PC-3 (cell line): ENCODE measurements at regions not wholly inside any gene's neighbourhood (a gene's known extent, or its start where the extent isn't known, plus 50 kb on each side); places are given as distances from the start of the nearest gene placed in this dataset.

Source experiments
- EZH2 ChIP-seq: fragments of 300-600 bp; sonication (generic); IDR thresholded peaks from one replicate; pipeline ENCODE4 v1.6.1; 2017; ENCODE audit warnings: antibody characterized with exemption, mild to moderate bottlenecking, low read length; ENCODE audit not compliant: unreplicated experiment
- EZH2phosphoT487 ChIP-seq: fragments of 300-600 bp; sonication (generic); IDR thresholded peaks from 2 replicates; pipeline ENCODE4 v1.6.1; 2018; ENCODE audit warnings: mild to moderate bottlenecking, antibody characterized with exemption, low read length, borderline replicate concordance
- TF ChIP-seq, protein P1 (sequence below): fragments of 300-600 bp; sonication (generic); conservative IDR thresholded peaks from 2 replicates; pipeline ENCODE4 v1.5.1; 2017; ENCODE audit warnings: antibody characterized with exemption, low read depth, mild to moderate bottlenecking, low read length

- no peak for TF ChIP-seq EZH2
- TF ChIP-seq, protein P1, sequence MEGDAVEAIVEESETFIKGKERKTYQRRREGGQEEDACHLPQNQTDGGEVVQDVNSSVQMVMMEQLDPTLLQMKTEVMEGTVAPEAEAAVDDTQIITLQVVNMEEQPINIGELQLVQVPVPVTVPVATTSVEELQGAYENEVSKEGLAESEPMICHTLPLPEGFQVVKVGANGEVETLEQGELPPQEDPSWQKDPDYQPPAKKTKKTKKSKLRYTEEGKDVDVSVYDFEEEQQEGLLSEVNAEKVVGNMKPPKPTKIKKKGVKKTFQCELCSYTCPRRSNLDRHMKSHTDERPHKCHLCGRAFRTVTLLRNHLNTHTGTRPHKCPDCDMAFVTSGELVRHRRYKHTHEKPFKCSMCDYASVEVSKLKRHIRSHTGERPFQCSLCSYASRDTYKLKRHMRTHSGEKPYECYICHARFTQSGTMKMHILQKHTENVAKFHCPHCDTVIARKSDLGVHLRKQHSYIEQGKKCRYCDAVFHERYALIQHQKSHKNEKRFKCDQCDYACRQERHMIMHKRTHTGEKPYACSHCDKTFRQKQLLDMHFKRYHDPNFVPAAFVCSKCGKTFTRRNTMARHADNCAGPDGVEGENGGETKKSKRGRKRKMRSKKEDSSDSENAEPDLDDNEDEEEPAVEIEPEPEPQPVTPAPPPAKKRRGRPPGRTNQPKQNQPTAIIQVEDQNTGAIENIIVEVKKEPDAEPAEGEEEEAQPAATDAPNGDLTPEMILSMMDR: no peak
- TF ChIP-seq EZH2phosphoT487: no peak
These were observed 337.8 kb downstream of the DMAC1 start for GRCh38 chr9:7461791-7462190.
